Natural killer cell (primary cell): ENCODE measurements at regions not wholly inside any gene's neighbourhood (a gene's known extent, or its start where the extent isn't known, plus 50 kb on each side); places are given as distances from the start of the nearest gene placed in this dataset.

Experiments
- ATAC-seq, 3 donors: fragments of 150-1000 bp in 2 of 3; fragments of 200-7000 bp in 1 of 3; cut with Tn5 transposase; 1 replicate in 1 of 3; 2 replicates in 2 of 3; pipeline ENCODE4 v1.10.0; 2021; ENCODE audit warnings: mild to moderate bottlenecking in 2 of 3, moderate library complexity in 2 of 3
- DNase-seq, 2 donors: peaks; one replicate each; pipeline versions ENCODE4 v3.0.0 to v3.0.0-alpha.2; 2013 to 2021; ENCODE audit warnings: mixed read lengths in 1 of 2
- H3K27ac ChIP-seq: one replicate; pipeline ENCODE4 v1.5.1; 2013; ENCODE audit warnings: mild to moderate bottlenecking, low read length
- H3K27me3 ChIP-seq: one replicate; pipeline ENCODE4 v1.6.1; 2013; ENCODE audit warnings: low read length; ENCODE audit not compliant: control insufficient read depth, insufficient read depth
- H3K36me3 ChIP-seq: one replicate; pipeline ENCODE4 v1.6.1; 2013; ENCODE audit warnings: low read length; ENCODE audit not compliant: control insufficient read depth, insufficient read depth
- H3K4me1 ChIP-seq: one replicate; pipeline ENCODE4 v1.6.1; 2013; ENCODE audit warnings: low read length; ENCODE audit not compliant: control insufficient read depth, insufficient read depth
- H3K4me3 ChIP-seq: one replicate; pipeline ENCODE4 v1.5.1; 2013; ENCODE audit warnings: low read length
- H3K9me3 ChIP-seq: one replicate; pipeline ENCODE4 v1.6.1; 2013; ENCODE audit warnings: low read length; ENCODE audit not compliant: control insufficient read depth, insufficient read depth
- H3K27ac Mint-ChIP-seq, 2 donors: one replicate each; pipeline ENCODE4 v1.8.0; 2022; ENCODE audit warnings: mild to moderate bottlenecking in 2 of 2, mixed read lengths in 2 of 2, moderate library complexity in 1 of 2
- H3K27me3 Mint-ChIP-seq, 2 donors: one replicate each; pipeline ENCODE4 v1.8.0; 2022; ENCODE audit warnings: low read depth in 2 of 2, mixed read lengths in 2 of 2
- H3K36me3 Mint-ChIP-seq: one replicate; pipeline ENCODE4 v1.8.0; 2022; ENCODE audit warnings: mixed read lengths
- H3K4me1 Mint-ChIP-seq, 2 donors: one replicate each; pipeline ENCODE4 v1.8.0; 2022; ENCODE audit warnings: mixed read lengths in 2 of 2
- H3K4me3 Mint-ChIP-seq: one replicate; pipeline ENCODE4 v1.8.0; 2022; ENCODE audit warnings: mild to moderate bottlenecking, moderate library complexity, mixed read lengths
- H3K9me3 Mint-ChIP-seq, 2 donors: one replicate each; pipeline ENCODE4 v1.8.0; 2022; ENCODE audit warnings: mixed read lengths in 2 of 2
- CTCF ChIP-seq: fragments of 200-600 bp; IDR thresholded peaks from one replicate; pipeline ENCODE4 v1.8.0; 2022; ENCODE audit warnings: antibody characterized with exemption
- WGBS: methylation state at CpG from one replicate; pipeline ENCODE4 v1.1.7; 2013; ENCODE audit warnings: missing lambda C conversion rate; ENCODE audit not compliant: insufficient coverage; 5-methylcytosine and 5-hydroxymethylcytosine counted together
- intact Hi-C: fragments of 100-400 bp; cut with micrococcal nuclease; formaldehyde crosslinking; loops from one replicate; pipeline ENCODE4 v1.14.2; 2022

- Histone ChIP-seq H3K27me3 (no peaks in the 10 kb centered on the region), H3K36me3 (no peaks in the 10 kb centered on the region), H3K4me1 (no peaks in the 10 kb centered on the region), H3K9me3 (peaks cover 21% of the 10 kb centered on the region), H3K27ac (no peak overlapping the region), H3K4me3 (no peak overlapping the region)
- no peak for TF ChIP-seq CTCF
- DNase-seq (no peak), ATAC-seq (no peak)
- Mint-ChIP-seq H3K27ac (no peak overlapping the region), H3K9me3 (peaks cover 11 to 22% of the 10 kb centered on the region in 2 donors), H3K27me3 (no peaks in the 10 kb centered on the region), H3K4me3 (no peak overlapping the region), H3K36me3 (peaks cover 11% of the 10 kb centered on the region), H3K4me1 (no peaks in the 10 kb centered on the region)
- 95% methylated on average over 1 of the region's 2 CpGs for WGBS
- intact Hi-C loops, result no loop called here
Observed at GRCh38 chr10:107733328-107734130, 569.0 kb upstream of the SORCS1 start.

GRCh38 chr10:107732045-107732444 is 567.5 kb upstream of the SORCS1 start:
- 93% methylated on average over 7 of the region's 7 CpGs for WGBS
- peaks cover 11 to 22% of the 10 kb centered on the region in 2 donors for H3K9me3 Mint-ChIP-seq
- intact Hi-C loops, result no loop called here

GRCh38 chr10:107728807-107729206 is 564.3 kb upstream of the SORCS1 start:
- Mint-ChIP-seq H3K4me1 (no peaks in the 10 kb centered on the region), H3K4me3 (no peak overlapping the region), H3K27me3 (no peaks in the 10 kb centered on the region), H3K9me3 (peaks cover 6 to 11% of the 10 kb centered on the region in 2 donors), H3K27ac (no peak overlapping the region), H3K36me3 (no peaks in the 10 kb centered on the region)
- 21% methylated on average over 4 of the region's 5 CpGs for WGBS
- Histone ChIP-seq H3K9me3 (peaks cover 17% of the 10 kb centered on the region), H3K27me3 (no peaks in the 10 kb centered on the region), H3K36me3 (no peaks in the 10 kb centered on the region), H3K27ac (no peak overlapping the region), H3K4me3 (no peak overlapping the region), H3K4me1 (no peaks in the 10 kb centered on the region)
- TF ChIP-seq CTCF, result no peak
- intact Hi-C loops, result no loop called here
- ATAC-seq, result no peak
- DNase-seq, result no peak

More at GRCh38 chr10:107732045-107732444, 567.5 kb upstream of the SORCS1 start:
- Histone ChIP-seq H3K4me1 (no peaks in the 10 kb centered on the region), H3K27me3 (no peaks in the 10 kb centered on the region), H3K4me3 (no peak overlapping the region), H3K27ac (no peak overlapping the region), H3K9me3 (peaks cover 21% of the 10 kb centered on the region), H3K36me3 (no peaks in the 10 kb centered on the region)
- no peak for TF ChIP-seq CTCF
- Mint-ChIP-seq H3K4me1 (no peaks in the 10 kb centered on the region), H3K36me3 (peaks cover 11% of the 10 kb centered on the region), H3K4me3 (no peak overlapping the region), H3K27ac (no peak overlapping the region), H3K27me3 (no peaks in the 10 kb centered on the region)
- ATAC-seq, result no peak
- no peak for DNase-seq
